Esophagus (tissue), 2 donors: ENCODE measurements at regions not wholly inside any gene's neighbourhood (a gene's known extent, or its start where the extent isn't known, plus 50 kb on each side); places are given as distances from the start of the nearest gene placed in this dataset.

Experiments used
- H3K27ac ChIP-seq, 2 donors: one replicate each; pipeline ENCODE4 v1.5.1; 2013; ENCODE audit warnings: low read depth in 2 of 2, mild to moderate bottlenecking in 2 of 2, inconsistent platforms in 1 of 2, low read length in 1 of 2, moderate library complexity in 1 of 2
- H3K27me3 ChIP-seq, 2 donors: one replicate each; pipeline ENCODE4 v1.6.1; 2013; ENCODE audit warnings: low read length in 2 of 2, control low read depth in 1 of 2, mild to moderate bottlenecking in 1 of 2; ENCODE audit not compliant: insufficient read depth in 2 of 2, control insufficient read depth in 1 of 2
- H3K36me3 ChIP-seq, 2 donors: one replicate each; pipeline ENCODE4 v1.6.1; 2013; ENCODE audit warnings: low read length in 1 of 2; ENCODE audit not compliant: control insufficient read depth in 2 of 2, insufficient read depth in 2 of 2
- H3K4me1 ChIP-seq, 2 donors: one replicate each; pipeline ENCODE4 v1.6.1; 2013; ENCODE audit warnings: low read length in 1 of 2; ENCODE audit not compliant: control insufficient read depth in 2 of 2, insufficient read depth in 2 of 2
- H3K4me3 ChIP-seq, 2 donors: one replicate each; pipeline ENCODE4 v1.5.1; 2013; ENCODE audit warnings: low read length in 2 of 2, mild to moderate bottlenecking in 2 of 2, low read depth in 1 of 2, moderate library complexity in 1 of 2
- H3K9me3 ChIP-seq, 2 donors: one replicate each; pipeline ENCODE4 v1.6.1; 2013; ENCODE audit warnings: mild to moderate bottlenecking in 2 of 2, low read depth in 1 of 2, low read length in 1 of 2, moderate library complexity in 1 of 2; ENCODE audit not compliant: control insufficient read depth in 2 of 2, insufficient read depth in 1 of 2
- WGBS, 2 donors: extraction: QIAGEN DNeasy Blood & Tissue Kit; methylation state at CpG; one replicate each; pipeline ENCODE4 v1.1.7; 2013; 5-methylcytosine and 5-hydroxymethylcytosine counted together
- donor health status: healthy with polysubstance abuse.
- donor health status: Bipolar disorder and iron deficiency.

- H3K27me3 ChIP-seq, result no peaks in the 10 kb centered on the region
- no peak overlapping the region for H3K4me3 ChIP-seq
- H3K36me3 ChIP-seq, result no peaks in the 10 kb centered on the region
- no peaks in the 10 kb centered on the region for H3K9me3 ChIP-seq
- no peak overlapping the region for H3K27ac ChIP-seq
- WGBS, 2 donors, result 72 to 77% methylated on average over 3 of the region's 3 CpGs
- H3K4me1 ChIP-seq, result no peaks in the 10 kb centered on the region
Measured at GRCh38 chr14:85146779-85147178, 383.2 kb upstream of the FLRT2 start.

- H3K27me3 ChIP-seq, result no peaks in the 10 kb centered on the region
- H3K36me3 ChIP-seq, result no peaks in the 10 kb centered on the region
- H3K9me3 ChIP-seq, result no peaks in the 10 kb centered on the region
- 61 to 63% methylated on average over 4 of the region's 4 CpGs for WGBS, 2 donors
- H3K27ac ChIP-seq, result no peak overlapping the region
- no peaks in the 10 kb centered on the region for H3K4me1 ChIP-seq
- no peak overlapping the region for H3K4me3 ChIP-seq
Measured at GRCh38 chr14:85150166-85150565, 379.8 kb upstream of the FLRT2 start.

DNA sequence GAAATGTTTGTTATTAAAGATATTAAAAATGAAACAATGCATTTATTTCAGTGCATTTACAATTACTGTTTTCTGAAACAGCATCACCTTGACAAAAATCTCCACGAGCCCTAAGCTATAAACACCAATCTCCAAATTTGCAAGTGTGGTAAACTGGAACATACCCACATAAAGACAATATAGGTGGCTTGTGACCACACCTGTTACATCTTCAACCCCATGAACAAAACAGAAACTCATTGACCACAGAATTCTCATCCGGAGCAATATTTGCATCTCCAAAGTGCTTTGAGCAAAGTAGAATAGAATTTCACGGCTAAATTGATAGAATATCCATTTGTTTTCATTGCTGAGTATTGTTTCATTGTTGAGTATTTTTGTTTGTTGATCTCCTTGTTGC, 375.2 kb upstream of the FLRT2 start:
- Histone ChIP-seq H3K36me3 (no peaks in the 10 kb centered on the region), H3K4me3 (no peak overlapping the region), H3K27me3 (no peaks in the 10 kb centered on the region), H3K9me3 (no peaks in the 10 kb centered on the region), H3K27ac (no peak overlapping the region), H3K4me1 (no peaks in the 10 kb centered on the region)
- WGBS, 2 donors, result 76 to 79% methylated on average over 3 of the region's 3 CpGs

- Histone ChIP-seq H3K36me3 (no peaks in the 10 kb centered on the region), H3K4me3 (no peak overlapping the region), H3K27me3 (no peaks in the 10 kb centered on the region), H3K9me3 (no peaks in the 10 kb centered on the region), H3K4me1 (no peaks in the 10 kb centered on the region), H3K27ac (no peak overlapping the region)
Measured at GRCh38 chr14:85156319-85156718, 373.6 kb upstream of the FLRT2 start.

DNA sequence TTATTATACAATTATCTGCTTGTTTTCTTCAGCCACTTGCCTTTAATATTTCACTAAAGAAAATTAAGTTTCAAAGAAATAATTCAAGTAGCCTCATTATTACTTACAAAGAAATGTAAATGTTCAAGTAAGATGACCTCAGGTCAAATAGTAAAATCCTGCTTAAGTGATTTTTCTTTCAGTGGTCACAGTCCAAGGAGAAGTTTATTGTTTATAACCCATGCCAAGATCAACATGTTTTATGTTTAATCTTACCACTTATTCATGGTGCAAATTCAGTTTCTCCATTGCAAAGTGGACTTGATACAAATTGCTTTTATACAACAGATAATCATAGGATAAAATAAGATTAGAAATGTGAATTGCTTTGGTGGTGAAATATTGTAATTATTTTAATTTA, 370.2 kb upstream of the FLRT2 start:
- no peaks in the 10 kb centered on the region for H3K36me3 ChIP-seq
- H3K9me3 ChIP-seq, result no peaks in the 10 kb centered on the region
- H3K27me3 ChIP-seq, result no peaks in the 10 kb centered on the region
- no peaks in the 10 kb centered on the region for H3K4me1 ChIP-seq
- no peak overlapping the region for H3K4me3 ChIP-seq
- H3K27ac ChIP-seq, result no peak overlapping the region

DNA sequence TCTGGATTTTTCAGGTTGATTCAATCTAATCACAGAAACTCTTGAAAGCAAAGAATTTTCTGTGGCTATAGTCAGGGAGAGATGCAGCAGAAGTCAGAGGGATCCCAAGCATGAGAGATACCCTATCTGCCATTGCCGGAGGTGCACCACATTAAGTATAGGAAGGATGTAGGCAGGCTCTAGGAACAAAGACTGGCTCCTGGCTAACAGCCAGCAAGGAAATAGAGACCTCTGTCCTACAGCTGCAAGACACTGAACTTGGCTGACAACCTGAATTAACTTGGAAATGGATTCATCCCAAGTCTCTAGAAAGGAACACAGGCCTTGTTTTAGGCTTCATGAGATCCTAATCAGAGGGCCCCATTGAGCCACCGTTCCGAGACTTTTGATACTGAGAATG, 364.9 kb upstream of the FLRT2 start:
- 80% methylated on average over 3 of the region's 3 CpGs for WGBS, 2 donors
- Histone ChIP-seq H3K27ac (no peak overlapping the region), H3K36me3 (no peaks in the 10 kb centered on the region), H3K4me1 (no peaks in the 10 kb centered on the region), H3K27me3 (no peaks in the 10 kb centered on the region), H3K9me3 (no peaks in the 10 kb centered on the region), H3K4me3 (no peak overlapping the region)

- Histone ChIP-seq H3K9me3 (no peaks in the 10 kb centered on the region), H3K27me3 (no peaks in the 10 kb centered on the region), H3K36me3 (no peaks in the 10 kb centered on the region), H3K27ac (no peak overlapping the region), H3K4me1 (no peaks in the 10 kb centered on the region), H3K4me3 (no peak overlapping the region)
Measured at GRCh38 chr14:85169381-85169780, 360.6 kb upstream of the FLRT2 start.

DNA sequence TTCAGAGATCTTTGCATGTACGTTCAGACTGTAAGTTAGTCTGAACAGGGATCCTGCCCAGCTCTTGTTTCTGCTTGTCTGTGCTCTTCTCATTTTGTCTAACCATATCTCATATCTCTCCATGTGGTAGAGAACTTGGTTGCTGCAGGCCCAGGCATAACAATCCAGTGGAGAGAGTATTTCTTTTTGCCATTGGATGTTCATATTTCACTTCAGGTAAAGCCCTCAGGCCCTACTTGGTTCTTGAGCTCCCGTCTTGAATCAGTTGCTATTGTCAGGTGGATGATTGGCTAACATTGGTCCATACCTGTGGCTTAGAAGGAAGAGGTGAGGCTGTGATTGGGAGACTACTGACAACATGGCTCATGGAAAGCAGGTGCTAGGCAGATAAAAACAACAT, 357.7 kb upstream of the FLRT2 start:
- Histone ChIP-seq H3K36me3 (no peaks in the 10 kb centered on the region), H3K27ac (peak overlapping the region in 1 of 2 donors; percentile 3), H3K4me1 (no peaks in the 10 kb centered on the region), H3K9me3 (no peaks in the 10 kb centered on the region), H3K4me3 (no peak overlapping the region), H3K27me3 (no peaks in the 10 kb centered on the region)
- WGBS, 2 donors, result 49 to 58% methylated on average over 2 of the region's 2 CpGs

GRCh38 chr14:85172889-85173477, 357.0 kb upstream of the FLRT2 start:
- H3K27me3 ChIP-seq, result no peaks in the 10 kb centered on the region
- no peaks in the 10 kb centered on the region for H3K36me3 ChIP-seq
- H3K4me3 ChIP-seq, result no peak overlapping the region
- H3K27ac ChIP-seq, result no peak overlapping the region
- no peaks in the 10 kb centered on the region for H3K4me1 ChIP-seq
- WGBS, 2 donors, result 32 to 34% methylated on average over 1 of the region's 1 CpG
- no peaks in the 10 kb centered on the region for H3K9me3 ChIP-seq

- 96 to 98% methylated on average over 1 of the region's 1 CpG for WGBS, 2 donors
- no peak overlapping the region for H3K27ac ChIP-seq
- no peaks in the 10 kb centered on the region for H3K27me3 ChIP-seq
- no peaks in the 10 kb centered on the region for H3K4me1 ChIP-seq
- H3K4me3 ChIP-seq, result no peak overlapping the region
- H3K36me3 ChIP-seq, result no peaks in the 10 kb centered on the region
- H3K9me3 ChIP-seq, result peaks cover 0 to 6% of the 10 kb centered on the region in 2 donors
Measured at GRCh38 chr14:85175556-85175955, 354.4 kb upstream of the FLRT2 start.
